HG02571 (cell line): ENCODE measurements at regions not wholly inside any gene's neighbourhood (a gene's known extent, or its start where the extent isn't known, plus 50 kb on each side); places are given as distances from the start of the nearest gene placed in this dataset.

ENCODE experiments used
- ATAC-seq: cut with Tn5 transposase; IDR thresholded peaks from one replicate; pipeline ENCODE4 v1.9.1; 2021; ENCODE audit warnings: mild to moderate bottlenecking, moderate library complexity; ENCODE audit not compliant: unreplicated experiment

DNA sequence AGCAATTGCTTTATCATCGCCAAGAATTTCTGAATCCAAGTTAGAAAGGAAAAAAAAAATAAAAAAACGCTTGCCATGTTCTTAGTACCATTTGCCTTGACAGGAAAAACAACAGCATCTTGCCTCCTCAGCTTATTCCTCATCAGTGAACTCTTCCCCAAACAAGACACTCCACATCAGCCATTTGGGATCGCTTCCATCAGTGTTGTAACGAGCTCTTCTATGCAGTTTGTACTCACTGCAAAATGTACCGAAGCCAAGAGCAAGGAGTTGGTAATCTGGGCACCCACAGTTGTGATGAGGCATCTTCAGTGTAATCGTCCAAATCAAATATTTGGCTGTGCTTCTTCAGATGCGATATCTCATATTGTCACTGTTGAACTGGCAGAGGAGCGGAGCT is 503.7 kb downstream of the TMEM182 start:
- no peak for ATAC-seq

DNA sequence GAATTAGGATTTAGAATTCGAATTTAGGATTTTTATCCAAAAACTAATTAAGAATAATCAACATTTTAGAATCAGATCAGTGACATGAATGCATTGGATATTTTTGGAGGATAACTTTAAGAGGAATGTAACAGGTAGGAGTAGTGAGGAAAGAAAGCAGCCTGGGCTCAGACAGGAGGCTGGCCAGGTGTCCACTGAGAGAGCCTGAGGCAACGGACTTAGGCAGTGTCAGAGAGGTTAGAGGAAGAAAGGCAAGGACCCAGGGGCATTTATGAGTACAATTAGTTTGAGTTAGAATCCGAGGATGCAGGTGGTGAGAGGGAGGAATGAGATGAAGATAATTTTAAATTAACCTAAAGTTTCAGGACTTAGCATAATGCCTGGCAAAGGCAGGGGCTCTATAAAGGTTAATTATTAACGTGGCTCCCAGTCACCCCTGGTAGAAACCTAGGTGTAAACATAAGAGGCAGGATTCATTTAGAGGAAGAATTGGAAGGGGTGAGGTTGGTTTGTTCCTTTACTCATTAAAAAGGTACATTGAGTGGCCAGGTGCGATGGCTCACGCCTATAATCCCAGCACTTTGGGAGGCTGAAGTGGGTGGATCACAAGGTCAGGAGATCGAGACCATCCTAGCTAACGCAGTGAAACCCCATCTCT is 507.1 kb downstream of the TMEM182 start:
- no peak for ATAC-seq

DNA sequence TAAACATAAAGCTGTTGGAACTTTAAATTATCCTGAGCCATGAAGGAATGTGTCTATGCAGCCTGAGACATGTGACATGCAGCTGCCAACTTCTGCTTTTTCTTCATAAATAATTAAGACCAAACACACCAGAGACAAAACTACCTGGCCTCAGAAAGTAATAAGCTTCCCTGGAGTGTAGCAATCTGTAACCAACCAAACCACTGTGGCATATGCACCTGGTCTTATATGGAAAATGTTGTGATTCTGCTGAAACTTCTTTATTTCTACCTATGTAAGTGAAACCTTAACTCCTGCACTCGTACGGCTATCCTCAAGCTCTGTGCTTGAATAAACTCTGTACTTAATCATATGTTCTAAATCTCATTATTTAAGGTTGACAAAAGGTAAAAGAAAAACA is 515.0 kb downstream of the TMEM182 start:
- no peak for ATAC-seq

DNA sequence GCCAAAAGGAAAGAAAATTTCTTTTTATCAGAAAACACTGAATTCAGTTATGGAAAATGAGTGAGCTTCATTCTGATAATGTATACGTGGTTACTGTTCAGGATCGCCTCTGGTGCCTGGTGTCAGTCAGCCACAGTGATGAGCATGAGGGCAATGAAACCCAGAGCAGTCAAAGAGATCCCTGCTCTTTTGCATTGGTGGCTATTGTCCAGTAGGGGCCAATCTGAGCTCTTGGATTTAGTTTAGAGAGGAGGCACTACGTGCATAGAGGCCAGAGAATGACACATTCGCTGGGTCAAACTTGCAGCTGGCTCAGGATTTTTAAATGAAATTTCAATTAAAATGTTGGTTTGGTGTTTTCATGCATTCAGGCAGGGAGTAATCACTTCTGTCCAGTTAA is 522.9 kb downstream of the TMEM182 start:
- ATAC-seq, result no peak

DNA sequence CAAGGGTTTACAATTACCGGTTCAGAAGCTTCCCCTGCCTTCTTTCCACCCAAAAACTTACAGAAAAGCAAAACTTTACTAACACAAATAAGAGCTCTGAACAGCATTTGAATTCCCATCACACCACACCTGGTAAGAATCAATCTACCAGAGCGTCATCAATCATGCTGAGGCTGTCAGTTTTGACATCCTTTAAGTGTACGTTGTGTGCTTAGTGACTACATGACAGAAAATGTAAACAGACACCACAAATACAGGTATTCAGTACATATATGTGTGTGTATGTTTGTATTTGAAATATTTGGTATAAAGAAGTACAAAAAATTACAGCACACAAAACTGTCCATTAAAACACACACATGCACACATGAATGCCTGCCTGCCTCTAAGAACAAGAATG is 523.5 kb downstream of the TMEM182 start:
- no peak for ATAC-seq

DNA sequence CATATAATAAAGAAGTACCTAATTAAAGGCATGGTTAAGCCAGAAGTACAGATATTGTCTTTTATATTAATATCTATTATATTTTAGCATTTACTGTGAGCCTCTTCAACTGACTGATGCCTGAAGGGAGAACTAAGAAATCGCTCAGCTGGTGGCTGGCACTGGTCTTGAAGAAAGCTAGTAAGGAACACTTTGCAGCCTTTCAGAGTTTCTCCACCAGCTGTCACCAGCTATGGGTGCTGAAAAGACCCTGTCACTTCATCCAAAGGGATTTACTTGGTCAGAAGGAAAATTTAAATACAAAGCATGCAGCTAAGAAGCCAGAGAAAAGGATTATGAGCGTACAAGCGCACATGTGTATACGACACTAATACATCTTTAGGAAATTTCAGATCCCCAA is 525.9 kb downstream of the TMEM182 start:
- ATAC-seq, result no peak

DNA sequence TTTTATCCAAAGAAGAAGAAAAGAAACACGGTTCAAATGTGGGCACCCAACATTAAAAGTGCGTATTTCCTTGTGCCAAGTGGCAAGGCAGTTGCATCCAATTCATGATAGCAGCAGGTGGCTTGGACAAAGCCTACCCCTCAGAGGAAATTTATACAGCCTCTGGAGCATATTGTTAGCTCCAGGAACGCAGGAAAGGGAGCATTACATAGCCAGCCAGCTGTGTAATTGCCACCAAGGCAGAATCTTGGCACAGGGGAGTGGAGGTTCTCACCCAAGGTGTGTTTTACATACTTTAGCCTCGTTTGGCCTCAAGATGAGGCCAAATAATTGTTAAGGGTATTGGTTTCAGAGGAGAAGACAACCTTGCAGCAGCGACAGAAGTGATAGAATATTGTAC is 526.9 kb downstream of the TMEM182 start:
- no peak for ATAC-seq

DNA sequence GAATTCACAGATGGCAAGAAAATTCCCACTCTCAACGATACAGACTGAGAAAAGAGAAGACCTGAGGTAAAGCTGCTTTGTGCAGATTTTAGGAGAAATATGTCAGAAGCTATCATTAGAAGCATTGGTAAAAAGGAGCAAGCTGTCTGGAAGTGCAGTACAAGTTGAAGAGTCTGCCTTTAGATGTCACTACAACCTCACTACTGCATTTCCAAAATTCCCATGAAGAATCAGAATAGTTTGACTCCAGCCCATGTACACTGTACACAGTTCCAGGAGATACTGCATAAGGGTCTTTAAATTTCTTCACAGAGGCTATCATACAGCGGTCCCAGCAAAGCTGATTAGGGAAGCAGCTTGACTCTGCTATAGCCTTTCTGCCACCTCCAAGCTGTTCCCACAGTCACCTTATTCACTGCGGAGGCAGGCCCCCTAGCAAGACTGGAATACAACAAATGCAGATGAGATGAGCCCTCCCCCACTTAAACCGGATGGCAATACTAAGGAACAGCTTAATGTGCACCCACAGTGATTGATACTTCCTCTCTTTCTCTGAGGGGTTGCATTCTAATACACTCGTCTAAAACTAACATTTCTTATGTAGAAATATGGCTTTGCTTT is 527.4 kb downstream of the TMEM182 start:
- no peak for ATAC-seq

DNA sequence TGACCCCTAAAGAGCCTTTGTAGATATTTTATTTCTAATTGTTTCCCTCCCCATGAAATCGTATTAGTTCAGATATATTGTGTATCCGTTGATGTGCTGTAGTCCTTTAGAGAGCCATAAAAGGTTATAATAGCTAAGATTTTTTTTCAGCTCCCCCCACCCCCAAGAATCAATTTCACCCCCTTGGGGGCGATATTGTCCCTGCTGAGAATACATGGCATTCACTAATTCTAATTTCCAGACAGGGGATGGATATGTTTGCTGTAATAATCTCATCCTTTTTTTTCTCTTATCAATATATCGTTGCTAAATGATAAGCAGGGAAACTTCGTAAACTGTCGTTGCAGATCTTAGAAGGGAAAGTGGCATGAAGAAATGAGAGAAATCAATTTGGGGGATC is 530.7 kb downstream of the TMEM182 start:
- no peak for ATAC-seq

DNA sequence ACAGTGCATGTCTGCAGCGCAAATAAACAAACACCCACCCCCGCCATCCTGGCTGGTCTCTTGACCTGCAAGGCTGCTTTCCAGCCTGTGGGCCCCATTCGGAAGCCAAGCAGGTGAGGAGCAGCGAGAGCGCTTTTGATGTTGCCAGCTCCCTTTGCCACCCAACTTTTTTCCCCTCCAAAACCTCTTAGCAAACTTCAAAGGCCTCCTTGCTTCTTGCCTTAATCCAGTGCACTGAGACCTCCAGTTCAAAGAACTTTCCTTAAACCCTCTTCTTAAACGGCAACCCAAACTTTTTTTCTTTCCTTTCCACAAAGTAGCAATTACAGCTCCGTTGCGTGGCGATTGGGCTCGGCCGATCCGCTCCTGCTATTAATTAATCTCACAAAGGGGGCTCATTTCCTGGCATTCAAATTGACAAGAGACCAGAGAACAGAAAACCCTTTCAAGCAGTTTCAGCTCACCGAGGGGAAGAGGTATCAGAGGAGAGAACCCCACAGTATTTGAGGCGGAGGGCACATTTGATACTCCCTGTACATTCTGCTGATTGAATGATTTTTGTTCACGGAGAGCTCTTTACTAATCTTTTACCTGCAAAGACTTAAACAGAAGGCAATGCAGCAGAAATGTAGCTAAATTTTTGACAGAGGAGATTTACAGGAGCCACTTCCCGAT is 531.4 kb downstream of the TMEM182 start:
- no peak for ATAC-seq

DNA sequence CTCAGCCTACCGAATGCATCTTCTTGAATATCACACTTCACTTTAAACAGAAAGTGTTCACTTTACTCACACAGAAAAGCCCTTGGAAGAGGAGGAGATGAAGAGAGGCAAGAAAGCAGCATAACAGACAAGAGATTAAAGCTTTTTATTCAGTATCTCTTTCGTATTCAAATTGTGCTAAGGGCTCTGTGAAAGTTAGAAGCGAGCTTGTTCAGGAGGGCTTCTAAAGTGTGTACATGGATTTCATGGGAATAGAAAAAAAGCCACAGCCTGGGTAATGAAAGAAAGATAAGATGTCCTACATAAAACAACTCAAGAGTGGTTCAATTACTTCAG is 531.9 kb downstream of the TMEM182 start:
- no peak for ATAC-seq

DNA sequence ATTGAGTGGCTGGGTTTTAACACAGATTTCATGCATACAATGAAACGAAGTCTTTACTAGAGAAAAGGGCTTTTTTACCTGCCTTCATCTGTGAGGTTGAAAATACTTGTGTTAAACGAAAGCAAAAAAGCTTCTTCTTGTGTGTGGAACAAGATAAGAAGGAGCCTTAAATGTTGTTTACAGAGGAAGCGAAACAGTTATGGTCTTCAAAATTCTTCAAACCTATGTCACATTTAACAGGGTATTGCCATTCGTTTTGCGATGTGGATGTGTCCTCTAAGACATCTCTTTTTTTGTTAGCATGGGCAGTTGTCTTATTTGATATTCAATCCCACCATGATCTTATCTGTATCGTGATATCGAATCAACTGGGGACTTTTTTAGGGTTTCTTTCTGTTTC is 532.6 kb downstream of the TMEM182 start:
- no peak for ATAC-seq

DNA sequence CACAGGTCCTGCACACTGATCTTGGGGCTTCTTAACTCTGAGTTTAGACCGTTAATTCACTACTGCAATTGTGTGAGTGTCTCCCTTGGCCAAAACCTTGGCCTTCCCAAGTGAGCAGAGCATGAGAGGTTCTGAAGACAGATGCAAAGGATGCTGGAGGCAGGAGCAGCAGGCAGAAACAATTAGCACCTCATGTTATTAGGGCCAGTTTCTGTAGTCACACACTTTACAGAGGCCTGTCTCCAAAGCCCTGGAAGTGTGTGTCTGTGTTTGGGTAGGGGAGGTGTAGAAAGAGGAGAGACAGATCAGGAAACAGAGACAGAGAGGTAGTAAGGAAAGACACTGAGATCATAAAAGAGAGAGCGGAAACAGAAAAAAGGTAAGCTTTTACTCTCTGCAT is 533.8 kb downstream of the TMEM182 start:
- no peak for ATAC-seq

DNA sequence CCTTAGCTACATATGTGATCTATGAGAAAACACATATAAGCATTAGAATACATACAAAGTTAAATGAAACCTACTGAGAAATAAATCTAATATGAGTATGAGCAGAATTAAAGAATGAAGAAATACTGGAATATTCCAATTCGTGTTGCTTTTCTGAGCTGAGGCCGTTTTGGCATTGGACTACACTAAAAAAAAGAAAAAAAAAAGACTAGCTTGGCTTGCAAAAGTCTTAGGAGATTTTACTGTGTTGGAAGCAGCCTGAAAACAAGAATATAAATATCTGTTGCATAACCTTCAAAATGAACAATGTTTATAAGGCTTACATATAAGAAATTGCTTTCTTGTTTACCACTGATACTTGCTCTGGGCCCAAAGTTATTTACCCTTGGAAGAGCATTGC is 562.8 kb downstream of the TMEM182 start:
- ATAC-seq, result no peak

DNA sequence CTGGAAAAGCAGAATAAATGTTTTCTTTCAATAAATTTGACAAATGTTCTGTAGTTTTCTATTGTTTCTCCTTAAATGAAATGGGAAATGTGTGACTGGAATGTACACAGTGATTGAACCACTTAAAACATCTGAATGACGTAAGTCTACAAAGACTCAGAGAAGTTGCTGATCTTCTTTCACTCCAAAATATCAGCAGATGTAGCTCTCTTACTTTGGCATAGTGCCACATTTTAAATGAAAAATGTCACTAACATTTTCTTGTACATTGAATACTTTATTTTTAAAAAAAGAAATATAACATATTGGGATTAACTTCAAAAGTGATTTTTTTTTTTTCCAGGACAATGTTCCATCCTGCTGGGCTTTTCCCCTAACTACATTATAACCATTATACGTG is 565.6 kb downstream of the TMEM182 start:
- ATAC-seq, result no peak

DNA sequence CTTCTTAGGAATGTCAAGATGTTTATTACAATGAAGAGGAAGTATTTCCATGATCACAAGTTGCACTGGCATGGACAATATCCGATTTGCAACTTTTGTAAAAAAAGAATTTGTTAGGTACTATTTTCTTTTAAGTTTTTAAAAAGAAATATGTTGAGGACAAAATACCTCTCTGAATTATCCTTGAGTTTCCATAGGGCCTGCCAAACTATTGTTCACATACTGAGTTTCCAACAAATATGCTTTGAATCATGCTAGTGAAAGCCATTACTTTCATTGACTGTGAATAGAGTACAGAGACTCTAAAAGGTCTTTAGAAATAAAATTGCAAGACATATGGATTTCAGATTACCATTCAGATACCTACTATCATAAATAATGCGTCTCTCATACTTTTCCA is 566.1 kb downstream of the TMEM182 start:
- ATAC-seq, result no peak

DNA sequence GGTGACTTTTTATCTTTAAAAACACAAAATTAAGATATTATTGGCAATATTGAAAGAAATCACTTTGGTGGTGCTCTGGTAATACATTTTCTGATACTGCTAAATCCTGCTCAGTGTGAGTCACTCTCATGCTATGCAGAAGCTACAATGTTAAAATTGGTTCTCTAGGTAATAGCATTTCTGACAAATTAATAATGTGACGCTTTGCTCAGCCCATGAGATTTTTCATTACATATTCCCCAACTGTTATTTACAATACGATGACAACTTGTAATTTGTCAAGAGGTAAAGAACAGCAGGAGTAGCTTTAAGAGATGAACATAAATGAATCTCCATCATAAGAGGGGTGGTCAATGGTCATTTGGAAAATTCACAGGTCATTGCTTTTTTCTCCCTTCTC is 573.6 kb downstream of the TMEM182 start:
- ATAC-seq, result no peak

DNA sequence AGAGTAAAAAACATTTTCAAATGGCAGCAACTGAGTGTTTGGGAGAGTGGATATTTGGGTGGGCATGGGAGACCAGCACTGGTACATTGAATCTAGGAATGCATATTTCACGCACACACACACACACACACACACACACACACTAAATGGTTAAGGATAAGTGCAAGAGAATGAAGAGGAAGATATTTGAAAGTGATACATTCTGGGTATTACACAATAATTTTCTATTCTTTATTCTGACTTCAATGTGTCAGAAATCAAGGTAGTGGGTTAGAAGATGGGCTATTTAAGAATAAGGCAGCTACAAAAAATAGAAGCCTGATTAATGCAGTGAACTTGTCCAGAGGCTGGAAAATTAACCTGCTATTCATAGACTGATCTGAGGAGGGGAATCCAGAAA is 577.0 kb downstream of the TMEM182 start:
- no peak for ATAC-seq

DNA sequence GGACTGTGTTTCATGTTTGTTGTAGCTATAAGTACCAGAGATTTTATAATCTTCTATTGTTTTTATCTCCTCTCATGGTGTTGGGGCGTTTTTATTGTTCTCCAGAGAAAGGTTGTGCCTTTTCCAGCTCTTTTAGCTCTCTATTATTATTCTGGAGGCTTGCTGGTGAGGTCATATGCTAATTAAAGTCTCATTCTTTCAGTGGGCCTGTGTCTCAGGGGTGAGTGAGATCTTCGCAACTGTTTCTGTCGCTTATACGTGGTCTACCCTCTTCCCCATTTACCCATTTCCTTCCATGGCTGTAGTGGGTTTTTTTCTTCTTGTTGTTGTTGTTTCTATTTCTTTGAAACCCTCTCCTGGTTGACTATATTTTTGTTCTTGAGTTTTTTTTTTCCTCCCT is 584.9 kb downstream of the TMEM182 start:
- ATAC-seq, result no peak

DNA sequence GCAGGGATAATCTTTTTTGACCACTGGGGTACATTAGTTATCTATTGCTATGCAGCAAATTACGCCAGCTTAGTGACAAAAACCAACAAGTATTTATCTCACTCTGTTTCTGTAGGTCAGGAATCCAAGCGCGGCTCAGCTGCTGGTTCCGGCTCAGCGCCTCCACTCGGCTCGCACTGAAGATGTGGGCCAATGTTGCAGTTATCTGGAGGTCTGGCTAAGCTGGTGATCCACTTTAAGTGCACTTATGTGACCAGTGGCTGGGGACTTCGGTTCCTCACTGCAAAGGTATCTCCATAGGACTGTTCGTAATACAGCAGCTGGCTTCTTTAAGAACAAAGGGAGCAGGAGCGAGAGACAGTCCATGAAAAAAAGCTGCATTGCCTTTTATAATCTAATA is 591.9 kb downstream of the TMEM182 start:
- ATAC-seq, result no peak

DNA sequence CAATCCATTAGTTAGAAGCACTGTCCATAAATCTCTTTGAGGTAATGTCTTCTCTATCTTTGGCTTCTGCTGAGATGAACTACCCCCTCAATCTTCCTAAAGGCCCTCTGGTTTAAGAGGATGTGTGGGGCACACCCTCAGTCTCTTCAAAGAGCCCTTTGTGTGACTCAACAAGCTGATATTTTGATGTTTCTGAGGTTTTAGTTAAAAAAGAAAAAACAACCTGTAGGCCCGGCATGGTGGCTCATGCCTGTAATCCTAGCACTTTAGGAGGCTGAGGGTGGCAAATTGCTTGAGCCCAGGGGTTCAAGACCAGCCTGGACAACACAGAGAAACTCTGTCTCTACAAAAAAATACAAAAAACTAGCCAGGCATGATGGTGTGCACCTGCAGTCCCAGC is 593.5 kb downstream of the TMEM182 start:
- no peak for ATAC-seq

DNA sequence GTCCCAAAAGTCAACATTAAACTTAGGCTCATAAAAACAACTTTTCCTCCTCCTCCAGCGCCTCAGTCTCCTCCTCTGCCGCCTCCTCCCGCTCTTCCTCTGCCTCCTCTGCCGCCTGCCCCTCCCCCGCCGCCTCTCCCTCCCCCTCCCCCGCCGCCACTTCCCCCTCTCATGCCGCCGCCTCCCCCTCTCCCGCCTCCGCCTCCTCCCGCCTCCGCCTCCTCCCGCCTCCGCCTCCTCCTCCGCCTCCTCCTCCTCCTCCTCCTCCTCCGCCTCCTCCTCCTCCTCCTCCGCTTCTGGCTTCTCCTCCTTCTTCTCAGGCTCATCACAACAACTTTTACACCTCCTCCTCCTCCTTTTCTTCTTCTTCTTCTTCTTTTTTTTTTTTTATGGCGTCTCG is 599.9 kb downstream of the TMEM182 start:
- no peak for ATAC-seq

DNA sequence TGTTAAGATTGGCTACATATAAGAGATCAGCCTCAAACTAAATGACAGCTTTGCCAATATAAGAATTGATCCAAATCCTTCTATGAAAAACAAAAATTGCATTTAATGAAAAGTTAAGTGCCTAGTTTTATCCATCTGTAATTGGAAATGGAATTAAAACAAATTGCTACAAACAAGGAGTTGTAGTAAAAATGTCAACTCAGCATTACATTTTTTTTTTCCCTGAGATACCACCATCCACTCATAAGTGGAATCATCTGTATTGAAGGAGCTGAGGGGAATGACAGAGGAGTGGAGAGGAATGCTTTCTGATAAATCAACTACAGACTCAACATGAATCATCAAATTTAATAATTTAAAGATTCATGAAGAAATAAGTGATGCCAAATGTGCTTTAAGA is 601.8 kb downstream of the TMEM182 start:
- no peak for ATAC-seq
